ENCODE measurements at regions not wholly inside any gene's neighbourhood (a gene's known extent, or its start where the extent isn't known, plus 50 kb on each side); places are given as distances from the start of the nearest gene placed in this dataset.

- Histone ChIP-seq H3K4me1 (ENCODE audit: control insufficient read depth, insufficient read depth, low read length) (no peaks in the 10 kb centered on the region), H3K27ac (ENCODE audit: low read length) (no peak overlapping the region), H3K9me3 (ENCODE audit: control insufficient read depth, low read length) (no peaks in the 10 kb centered on the region), H3K27me3 (ENCODE audit: control insufficient read depth, insufficient read depth) (no peaks in the 10 kb centered on the region), H3K4me3 (ENCODE audit: low read length) (no peak overlapping the region)
- no peak for DNase-seq
- no peak for ATAC-seq
- intact Hi-C loops (cut with DNase I), result no loop called here
- 56% methylated on average over 3 of the region's 3 CpGs for WGBS
Measured at GRCh38 chr3:80785475-80785874, 976.0 kb downstream of the GBE1 start.

DNA sequence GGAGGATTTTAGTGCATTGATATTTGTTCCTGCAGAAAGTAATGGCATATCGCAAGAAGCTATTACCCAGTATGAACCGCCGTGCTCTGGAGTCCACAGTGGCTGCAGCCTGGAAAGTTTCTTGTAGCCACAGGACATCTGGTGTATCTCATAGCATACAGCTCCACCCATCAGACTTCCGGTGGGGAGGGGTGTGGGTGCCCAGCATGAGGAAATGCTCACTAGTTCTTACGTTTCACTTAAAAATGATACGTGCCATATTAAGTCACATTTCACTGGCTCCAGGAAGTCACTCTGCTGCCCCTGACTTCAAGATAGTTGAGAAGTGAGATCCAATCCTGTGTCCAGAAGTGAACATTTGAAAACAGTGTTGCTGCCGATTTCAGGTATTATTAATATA is 990.4 kb downstream of the GBE1 start:
- Histone ChIP-seq H3K27ac (ENCODE audit: low read length) (no peak overlapping the region), H3K27me3 (ENCODE audit: control insufficient read depth, insufficient read depth) (no peaks in the 10 kb centered on the region), H3K4me3 (ENCODE audit: low read length) (no peak overlapping the region), H3K4me1 (ENCODE audit: control insufficient read depth, insufficient read depth, low read length) (no peaks in the 10 kb centered on the region), H3K9me3 (ENCODE audit: control insufficient read depth, low read length) (no peaks in the 10 kb centered on the region)
- 55% methylated on average over 7 of the region's 7 CpGs for WGBS
- peak in 1 of 2 donors; percentile 65 for ATAC-seq
- no peak for DNase-seq
- intact Hi-C loops (cut with DNase I), result no loop called here

DNA sequence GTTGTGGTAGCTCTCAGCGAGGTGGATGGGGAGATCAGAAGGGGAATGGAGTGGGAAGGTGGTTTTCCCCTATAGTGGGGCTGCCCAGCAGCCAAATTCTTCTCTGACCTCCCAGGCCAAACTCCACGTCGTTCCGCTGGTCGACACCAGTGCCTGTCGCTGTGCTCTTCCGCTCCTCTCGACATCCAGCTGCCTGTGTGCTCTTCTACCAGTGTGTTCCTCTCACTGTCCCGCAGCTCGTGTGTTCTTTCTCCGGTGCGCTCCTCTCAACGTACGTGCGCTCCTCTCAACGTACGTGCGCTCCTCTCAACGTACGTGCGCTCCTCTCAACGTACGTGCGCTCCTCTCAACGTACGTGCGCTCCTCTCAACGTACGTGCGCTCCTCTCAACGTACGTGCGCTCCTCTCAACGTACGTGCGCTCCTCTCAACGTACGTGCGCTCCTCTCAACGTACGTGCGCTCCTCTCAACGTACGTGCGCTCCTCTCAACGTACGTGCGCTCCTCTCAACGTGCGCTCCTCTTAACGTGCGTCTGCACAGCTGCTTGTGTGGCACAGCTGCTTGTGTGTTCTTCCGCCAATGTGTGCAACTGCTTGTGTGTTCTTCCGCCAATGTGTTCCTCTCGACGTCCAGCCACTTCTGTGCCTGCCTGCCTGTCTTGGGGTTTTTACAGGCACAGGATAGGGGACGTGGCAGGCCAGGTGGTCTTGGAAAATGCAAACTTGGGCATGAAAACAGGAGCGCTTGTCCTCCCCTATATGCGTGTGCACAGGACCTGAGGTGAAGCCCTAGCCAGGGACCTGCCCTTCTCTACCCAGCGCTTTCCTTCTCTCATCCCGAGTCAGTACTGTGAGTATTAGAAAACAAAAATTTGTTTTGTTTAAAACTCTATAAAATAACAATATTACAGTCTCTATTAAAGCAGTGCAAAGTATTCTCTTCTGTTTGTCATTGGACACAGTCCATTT is 991.1 kb downstream of the GBE1 start:
- intact Hi-C loops (cut with DNase I), result no loop called here
- WGBS, result 91% methylated on average over 48 of the region's 61 CpGs
- no peak for ATAC-seq

DNA sequence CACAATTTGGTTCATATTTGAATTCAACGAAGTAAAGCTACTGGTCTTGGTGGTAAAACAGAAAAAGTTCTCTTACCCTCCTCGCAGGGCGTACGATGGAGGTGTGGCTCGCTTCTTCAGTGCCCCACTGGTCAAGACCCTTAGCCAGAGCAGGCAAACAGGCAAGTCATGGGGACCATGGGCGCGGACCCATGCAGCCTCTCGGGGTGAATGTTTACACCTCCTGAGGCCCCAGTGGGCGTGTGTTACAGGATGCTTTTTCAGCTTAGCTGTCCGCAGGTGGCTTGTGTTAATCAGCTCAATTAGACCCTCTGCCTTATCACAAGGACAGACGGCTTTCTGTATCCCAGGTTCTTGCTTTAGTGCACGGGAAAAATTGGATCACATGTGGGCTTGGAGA is 991.8 kb downstream of the GBE1 start:
- no peaks in the 10 kb centered on the region for H3K9me3 ChIP-seq (ENCODE audit: control insufficient read depth, low read length)
- no peaks in the 10 kb centered on the region for H3K4me1 ChIP-seq (ENCODE audit: control insufficient read depth, insufficient read depth, low read length)
- no peaks in the 10 kb centered on the region for H3K27me3 ChIP-seq (ENCODE audit: control insufficient read depth, insufficient read depth)
- H3K4me3 ChIP-seq (ENCODE audit: low read length), result no peak overlapping the region
- WGBS, result 86% methylated on average over 12 of the region's 12 CpGs
- H3K27ac ChIP-seq (ENCODE audit: low read length), result no peak overlapping the region
- ATAC-seq, result no peak
- intact Hi-C loops (cut with DNase I), result no loop called here
- no peak for DNase-seq

More for the DNA sequence above, 991.1 kb downstream of the GBE1 start:
- H3K27me3 ChIP-seq (ENCODE audit: control insufficient read depth, insufficient read depth), result no peaks in the 10 kb centered on the region
- H3K4me1 ChIP-seq (ENCODE audit: control insufficient read depth, insufficient read depth, low read length), result no peaks in the 10 kb centered on the region
- H3K9me3 ChIP-seq (ENCODE audit: control insufficient read depth, low read length), result no peaks in the 10 kb centered on the region
- no peak overlapping the region for H3K4me3 ChIP-seq (ENCODE audit: low read length)
- H3K27ac ChIP-seq (ENCODE audit: low read length), result no peak overlapping the region
- DNase-seq, result no peak

- 43% methylated on average over 4 of the region's 4 CpGs for WGBS
- no peaks in the 10 kb centered on the region for H3K4me1 ChIP-seq (ENCODE audit: control insufficient read depth, insufficient read depth, low read length)
- no peak overlapping the region for H3K27ac ChIP-seq (ENCODE audit: low read length)
- intact Hi-C loops (cut with DNase I), result no loop called here
- ATAC-seq (no peak), DNase-seq (no peak)
- H3K4me3 ChIP-seq (ENCODE audit: low read length), result no peak overlapping the region
- H3K9me3 ChIP-seq (ENCODE audit: control insufficient read depth, low read length), result no peaks in the 10 kb centered on the region
- H3K27me3 ChIP-seq (ENCODE audit: control insufficient read depth, insufficient read depth), result no peaks in the 10 kb centered on the region
Measured at GRCh38 chr3:80767604-80768003, 993.8 kb downstream of the GBE1 start.

DNA sequence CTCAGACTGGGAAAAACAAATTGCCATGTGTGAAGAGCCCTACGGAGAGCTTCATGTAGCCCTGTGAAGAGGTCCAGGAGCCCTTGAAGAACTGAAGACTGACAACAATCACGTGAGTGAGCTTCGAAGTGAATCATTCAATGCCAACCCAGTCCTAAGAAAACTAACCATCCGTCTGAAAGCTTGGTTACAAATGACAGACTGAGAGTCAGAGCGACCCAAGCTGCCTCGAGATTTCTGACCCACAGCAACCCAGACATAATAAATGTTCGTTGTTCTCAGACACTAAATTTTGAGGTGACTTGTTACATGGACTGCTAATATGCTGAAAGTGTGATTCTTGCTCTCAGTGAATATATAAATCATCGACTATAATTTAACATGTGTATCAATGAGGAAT is 987.2 kb upstream of the ROBO1 start:
- intact Hi-C loops (cut with DNase I), result no loop called here
- Histone ChIP-seq H3K9me3 (ENCODE audit: control insufficient read depth, low read length) (no peaks in the 10 kb centered on the region), H3K4me3 (ENCODE audit: low read length) (no peak overlapping the region), H3K27me3 (ENCODE audit: control insufficient read depth, insufficient read depth) (no peaks in the 10 kb centered on the region), H3K4me1 (ENCODE audit: control insufficient read depth, insufficient read depth, low read length) (no peaks in the 10 kb centered on the region), H3K27ac (ENCODE audit: low read length) (no peak overlapping the region)
- ATAC-seq (no peak), DNase-seq (no peak)
- 78% methylated on average over 8 of the region's 8 CpGs for WGBS

DNA sequence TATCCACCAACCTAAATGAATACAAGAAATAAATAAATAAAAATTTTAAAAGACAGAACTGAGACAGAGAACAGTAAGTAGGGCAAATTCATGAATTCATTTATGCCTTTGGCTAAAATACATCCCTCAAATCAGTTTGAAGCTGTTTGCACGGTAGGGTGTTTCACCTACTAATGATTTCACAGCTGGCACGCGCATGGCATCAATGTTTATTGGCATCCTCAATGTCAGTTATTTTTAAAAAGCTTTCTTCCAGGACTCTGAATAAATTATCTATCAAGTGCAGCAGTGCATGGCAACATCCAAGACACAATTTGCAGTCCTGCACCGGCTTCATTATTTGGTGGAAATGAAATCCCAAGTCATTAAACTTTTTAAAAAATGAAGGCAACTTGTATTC is 985.2 kb upstream of the ROBO1 start:
- 61% methylated on average over 4 of the region's 4 CpGs for WGBS
- intact Hi-C loops (cut with DNase I), result no loop called here
- Histone ChIP-seq H3K27me3 (ENCODE audit: control insufficient read depth, insufficient read depth) (no peaks in the 10 kb centered on the region), H3K27ac (ENCODE audit: low read length) (no peak overlapping the region), H3K4me3 (ENCODE audit: low read length) (no peak overlapping the region), H3K9me3 (ENCODE audit: control insufficient read depth, low read length) (no peaks in the 10 kb centered on the region), H3K4me1 (ENCODE audit: control insufficient read depth, insufficient read depth, low read length) (no peaks in the 10 kb centered on the region)
- ATAC-seq (no peak), DNase-seq (no peak)

DNA sequence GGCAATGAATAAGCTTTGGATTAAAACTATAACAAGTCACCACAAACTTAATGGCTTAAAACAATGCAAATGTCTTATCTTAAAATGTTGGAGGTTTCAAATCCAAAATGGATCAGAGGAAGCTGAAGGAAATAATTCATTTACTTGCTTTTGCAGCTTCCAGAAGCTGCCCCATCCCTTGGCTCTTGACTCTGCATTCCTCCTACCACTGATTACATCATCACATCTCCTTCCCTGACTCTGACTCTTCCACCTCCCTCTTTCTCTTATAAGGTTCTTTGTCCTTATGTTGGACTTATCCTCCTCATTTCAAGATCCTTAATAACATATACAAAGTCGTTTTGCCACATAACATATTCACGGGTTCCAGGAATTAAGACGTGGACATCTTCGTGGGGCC is 982.8 kb upstream of the ROBO1 start:
- ATAC-seq (no peak), DNase-seq (no peak)
- H3K4me3 ChIP-seq (ENCODE audit: low read length), result no peak overlapping the region
- H3K4me1 ChIP-seq (ENCODE audit: control insufficient read depth, insufficient read depth, low read length), result no peaks in the 10 kb centered on the region
- no peaks in the 10 kb centered on the region for H3K9me3 ChIP-seq (ENCODE audit: control insufficient read depth, low read length)
- H3K27me3 ChIP-seq (ENCODE audit: control insufficient read depth, insufficient read depth), result no peaks in the 10 kb centered on the region
- 81% methylated on average over 4 of the region's 4 CpGs for WGBS
- no peak overlapping the region for H3K27ac ChIP-seq (ENCODE audit: low read length)
- intact Hi-C loops (cut with DNase I), result no loop called here

- intact Hi-C loops (cut with DNase I), result no loop called here
- H3K27me3 ChIP-seq (ENCODE audit: control insufficient read depth, insufficient read depth), result no peaks in the 10 kb centered on the region
- no peak overlapping the region for H3K4me3 ChIP-seq (ENCODE audit: low read length)
- H3K27ac ChIP-seq (ENCODE audit: low read length), result no peak overlapping the region
- no peak for DNase-seq
- no peak for ATAC-seq
- no peaks in the 10 kb centered on the region for H3K9me3 ChIP-seq (ENCODE audit: control insufficient read depth, low read length)
- no peaks in the 10 kb centered on the region for H3K4me1 ChIP-seq (ENCODE audit: control insufficient read depth, insufficient read depth, low read length)
- 78% methylated on average over 2 of the region's 2 CpGs for WGBS
Measured at GRCh38 chr3:80734920-80735319, 967.1 kb upstream of the ROBO1 start.

GRCh38 chr3:80734483-80734882 is 966.7 kb upstream of the ROBO1 start:
- Histone ChIP-seq H3K27me3 (ENCODE audit: control insufficient read depth, insufficient read depth) (no peaks in the 10 kb centered on the region), H3K4me1 (ENCODE audit: control insufficient read depth, insufficient read depth, low read length) (no peaks in the 10 kb centered on the region), H3K9me3 (ENCODE audit: control insufficient read depth, low read length) (no peaks in the 10 kb centered on the region), H3K4me3 (ENCODE audit: low read length) (no peak overlapping the region), H3K27ac (ENCODE audit: low read length) (no peak overlapping the region)
- WGBS, result 74% methylated on average over 1 of the region's 1 CpG
- intact Hi-C loops (cut with DNase I), result no loop called here
- DNase-seq, result no peak
- no peak for ATAC-seq

- no peaks in the 10 kb centered on the region for H3K9me3 ChIP-seq (ENCODE audit: control insufficient read depth, low read length)
- no peaks in the 10 kb centered on the region for H3K4me1 ChIP-seq (ENCODE audit: control insufficient read depth, insufficient read depth, low read length)
- H3K27me3 ChIP-seq (ENCODE audit: control insufficient read depth, insufficient read depth), result no peaks in the 10 kb centered on the region
- H3K4me3 ChIP-seq (ENCODE audit: low read length), result no peak overlapping the region
- ATAC-seq (peak; percentile 54 to 61), DNase-seq (peak in 1 of 3 donors; percentile 12)
- 27% methylated on average over 5 of the region's 5 CpGs for WGBS
- H3K27ac ChIP-seq (ENCODE audit: low read length), result no peak overlapping the region
- intact Hi-C loops (cut with DNase I), result no loop called here
Measured at GRCh38 chr3:80733522-80734176, 965.9 kb upstream of the ROBO1 start.

Measured in right cardiac atrium (tissue), 5 donors.